ENCODE measurements at regions not wholly inside any gene's neighbourhood (a gene's known extent, or its start where the extent isn't known, plus 50 kb on each side); places are given as distances from the start of the nearest gene placed in this dataset.

- DNase-seq, result no peak
- no peaks in the 10 kb centered on the region for H3K4me1 ChIP-seq
Measured at GRCh38 chr10:57946833-57947232, 320.9 kb downstream of the IPMK start.

GRCh38 chr10:57943701-57944100 is 324.0 kb downstream of the IPMK start:
- intact Hi-C loops (cut with DNase I), result no loop called here
- no peaks in the 10 kb centered on the region for H3K27me3 ChIP-seq
- DNase-seq, result no peak
- H3K9me3 ChIP-seq, result no peaks in the 10 kb centered on the region
- H3K36me3 ChIP-seq, result no peaks in the 10 kb centered on the region
- H3K4me1 ChIP-seq, result no peaks in the 10 kb centered on the region
- no peak for TF ChIP-seq CTCF (IDR thresholded peaks at IDR 0.05)
- H3K27ac ChIP-seq, result no peak overlapping the region
- no peak overlapping the region for H3K9ac ChIP-seq (ENCODE audit: low read depth in 2 of 2, low read length in 2 of 2)
- no peak overlapping the region for H3K4me3 ChIP-seq

More at GRCh38 chr10:57946833-57947232, 320.9 kb downstream of the IPMK start:
- Histone ChIP-seq H3K27me3 (no peaks in the 10 kb centered on the region), H3K27ac (no peak overlapping the region), H3K36me3 (no peaks in the 10 kb centered on the region), H3K4me3 (no peak overlapping the region), H3K9ac (ENCODE audit: low read depth in 2 of 2, low read length in 2 of 2) (no peak overlapping the region), H3K9me3 (no peaks in the 10 kb centered on the region)
- TF ChIP-seq CTCF (IDR thresholded peaks at IDR 0.05), result no peak
- intact Hi-C loops (cut with DNase I), result no loop called here

GRCh38 chr10:57925045-57925444 is 342.6 kb downstream of the IPMK start:
- H3K27me3 ChIP-seq, result no peaks in the 10 kb centered on the region
- intact Hi-C loops (cut with DNase I), result no loop called here
- peak; percentile 26 for DNase-seq

GRCh38 chr10:57921140-57921539 is 346.6 kb downstream of the IPMK start:
- Histone ChIP-seq H3K9ac (ENCODE audit: low read depth in 2 of 2, low read length in 2 of 2) (no peak overlapping the region), H3K4me3 (no peak overlapping the region), H3K4me1 (no peaks in the 10 kb centered on the region), H3K36me3 (no peaks in the 10 kb centered on the region), H3K9me3 (no peaks in the 10 kb centered on the region), H3K27me3 (no peaks in the 10 kb centered on the region), H3K27ac (no peak overlapping the region)
- no peak for DNase-seq
- no peak for TF ChIP-seq CTCF (IDR thresholded peaks at IDR 0.05)
- intact Hi-C loops (cut with DNase I), result no loop called here

More at GRCh38 chr10:57925045-57925444, 342.6 kb downstream of the IPMK start:
- Histone ChIP-seq H3K27ac (no peak overlapping the region), H3K4me1 (no peaks in the 10 kb centered on the region), H3K4me3 (no peak overlapping the region), H3K36me3 (no peaks in the 10 kb centered on the region), H3K9ac (ENCODE audit: low read depth in 2 of 2, low read length in 2 of 2) (no peak overlapping the region), H3K9me3 (no peaks in the 10 kb centered on the region)
- TF ChIP-seq CTCF (IDR thresholded peaks at IDR 0.05), result no peak

- Histone ChIP-seq H3K9ac (ENCODE audit: low read depth in 2 of 2, low read length in 2 of 2) (no peak overlapping the region), H3K27me3 (no peaks in the 10 kb centered on the region), H3K4me1 (no peaks in the 10 kb centered on the region), H3K27ac (peak overlapping the region; percentile 21), H3K9me3 (no peaks in the 10 kb centered on the region), H3K4me3 (no peak overlapping the region), H3K36me3 (no peaks in the 10 kb centered on the region)
- intact Hi-C loops (cut with DNase I), result no loop called here
- no peak for DNase-seq
- TF ChIP-seq CTCF (IDR thresholded peaks at IDR 0.05), result no peak
Measured at GRCh38 chr10:57919864-57920263, 347.8 kb downstream of the IPMK start.

- TF ChIP-seq CTCF (IDR thresholded peaks at IDR 0.05), result no peak
Measured at GRCh38 chr10:57917019-57917418, 350.7 kb downstream of the IPMK start.

More at GRCh38 chr10:57917019-57917418, 350.7 kb downstream of the IPMK start:
- DNase-seq, result no peak
- Histone ChIP-seq H3K9me3 (no peaks in the 10 kb centered on the region), H3K9ac (ENCODE audit: low read depth in 2 of 2, low read length in 2 of 2) (no peak overlapping the region), H3K27me3 (no peaks in the 10 kb centered on the region), H3K36me3 (no peaks in the 10 kb centered on the region), H3K27ac (no peak overlapping the region), H3K4me1 (no peaks in the 10 kb centered on the region), H3K4me3 (no peak overlapping the region)
- intact Hi-C loops (cut with DNase I), result no loop called here
